ENCODE measurements at regions not wholly inside any gene's neighbourhood (a gene's known extent, or its start where the extent isn't known, plus 50 kb on each side); places are given as distances from the start of the nearest gene placed in this dataset.

DNA sequence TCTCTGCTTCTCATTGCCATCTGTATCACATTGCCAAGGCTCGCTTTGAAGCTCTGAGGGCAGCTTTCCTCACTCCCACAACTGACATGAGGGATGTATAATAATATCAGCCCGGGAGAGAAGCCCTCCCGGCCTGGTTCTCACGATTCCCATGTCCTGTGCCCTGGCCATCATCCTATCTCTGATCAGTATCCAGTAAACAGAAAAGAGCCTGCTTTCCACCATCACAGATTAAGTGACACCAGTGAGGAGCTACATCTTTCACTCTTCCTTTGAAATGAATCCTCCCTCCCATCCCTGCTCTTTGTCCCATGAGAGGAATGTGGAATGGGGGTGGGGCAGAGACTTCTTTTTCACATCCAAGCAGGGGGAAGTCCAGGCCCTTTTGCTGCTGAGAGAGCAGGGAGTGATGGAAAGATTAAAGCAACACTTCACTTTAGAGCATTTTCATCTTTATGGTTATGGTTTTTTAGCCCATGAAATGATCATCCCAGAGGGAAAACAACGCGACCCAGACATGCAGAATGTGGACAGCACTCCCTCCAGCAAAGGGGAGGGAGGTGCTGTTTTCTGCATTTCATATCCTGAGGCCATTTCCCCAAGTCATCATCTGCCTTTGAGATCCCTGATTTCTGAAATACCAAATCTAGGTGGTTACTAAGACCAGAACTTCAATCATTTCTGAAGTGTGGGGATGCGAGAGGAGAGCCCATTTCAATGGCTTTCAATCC lies 84.6 kb upstream of the LYZL1 start:
- H3K9me3 ChIP-seq, result peaks cover 0 to 6% (median 0%) of the 10 kb centered on the region in 4 donors
- no peak for DNase-seq (ENCODE audit: low spot score in 2 of 2)
- 66 to 68% methylated on average over 7 of the region's 7 CpGs for WGBS, 2 donors

DNA sequence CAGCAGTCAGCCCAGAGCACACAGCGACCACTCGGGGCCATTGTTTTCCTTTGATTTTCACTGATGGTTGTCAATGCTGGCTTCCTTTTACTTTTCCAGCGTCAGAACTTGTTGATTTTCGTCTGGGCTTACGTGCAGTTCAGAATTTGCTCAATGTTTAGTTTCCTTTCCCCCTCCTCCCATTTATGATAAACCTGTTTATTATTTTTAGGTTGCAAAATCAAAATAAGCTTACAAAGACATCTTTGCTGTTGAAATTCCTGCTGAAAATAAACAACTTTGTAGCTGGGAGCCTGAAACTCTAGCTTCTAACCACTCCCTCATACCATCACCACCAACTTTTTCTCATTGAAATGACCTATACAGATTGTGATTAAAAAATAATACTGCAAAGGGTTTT lies 83.1 kb upstream of the LYZL1 start:
- TF ChIP-seq POLR2A (IDR thresholded peaks at IDR 0.05), result no peak
- TF ChIP-seq EP300 (IDR thresholded peaks at IDR 0.05), result no peak
- TF ChIP-seq, protein P1, sequence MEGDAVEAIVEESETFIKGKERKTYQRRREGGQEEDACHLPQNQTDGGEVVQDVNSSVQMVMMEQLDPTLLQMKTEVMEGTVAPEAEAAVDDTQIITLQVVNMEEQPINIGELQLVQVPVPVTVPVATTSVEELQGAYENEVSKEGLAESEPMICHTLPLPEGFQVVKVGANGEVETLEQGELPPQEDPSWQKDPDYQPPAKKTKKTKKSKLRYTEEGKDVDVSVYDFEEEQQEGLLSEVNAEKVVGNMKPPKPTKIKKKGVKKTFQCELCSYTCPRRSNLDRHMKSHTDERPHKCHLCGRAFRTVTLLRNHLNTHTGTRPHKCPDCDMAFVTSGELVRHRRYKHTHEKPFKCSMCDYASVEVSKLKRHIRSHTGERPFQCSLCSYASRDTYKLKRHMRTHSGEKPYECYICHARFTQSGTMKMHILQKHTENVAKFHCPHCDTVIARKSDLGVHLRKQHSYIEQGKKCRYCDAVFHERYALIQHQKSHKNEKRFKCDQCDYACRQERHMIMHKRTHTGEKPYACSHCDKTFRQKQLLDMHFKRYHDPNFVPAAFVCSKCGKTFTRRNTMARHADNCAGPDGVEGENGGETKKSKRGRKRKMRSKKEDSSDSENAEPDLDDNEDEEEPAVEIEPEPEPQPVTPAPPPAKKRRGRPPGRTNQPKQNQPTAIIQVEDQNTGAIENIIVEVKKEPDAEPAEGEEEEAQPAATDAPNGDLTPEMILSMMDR (IDR thresholded peaks at IDR 0.05), result no peak
- Histone ChIP-seq H3K4me1 (no peaks in the 10 kb centered on the region), H3K36me3 (no peaks in the 10 kb centered on the region), H3K4me3 (no peak overlapping the region), H3K27me3 (no peaks in the 10 kb centered on the region), H3K27ac (no peak overlapping the region), H3K9me3 (peaks cover 0 to 19% (median 0%) of the 10 kb centered on the region in 4 donors)
- WGBS, 2 donors, result 58 to 65% methylated on average over 5 of the region's 5 CpGs
- no peak for DNase-seq (ENCODE audit: low spot score in 2 of 2)

More for the DNA sequence above, 84.6 kb upstream of the LYZL1 start:
- Histone ChIP-seq H3K27me3 (no peaks in the 10 kb centered on the region), H3K4me1 (peaks cover 0 to 8% (median 3%) of the 10 kb centered on the region in 4 donors), H3K36me3 (no peaks in the 10 kb centered on the region), H3K27ac (no peak overlapping the region), H3K4me3 (no peak overlapping the region)
- no peak for TF ChIP-seq EP300 (IDR thresholded peaks at IDR 0.05)
- TF ChIP-seq POLR2A (IDR thresholded peaks at IDR 0.05), result no peak
- TF ChIP-seq, protein P1 (IDR thresholded peaks at IDR 0.05), result no peak

DNA sequence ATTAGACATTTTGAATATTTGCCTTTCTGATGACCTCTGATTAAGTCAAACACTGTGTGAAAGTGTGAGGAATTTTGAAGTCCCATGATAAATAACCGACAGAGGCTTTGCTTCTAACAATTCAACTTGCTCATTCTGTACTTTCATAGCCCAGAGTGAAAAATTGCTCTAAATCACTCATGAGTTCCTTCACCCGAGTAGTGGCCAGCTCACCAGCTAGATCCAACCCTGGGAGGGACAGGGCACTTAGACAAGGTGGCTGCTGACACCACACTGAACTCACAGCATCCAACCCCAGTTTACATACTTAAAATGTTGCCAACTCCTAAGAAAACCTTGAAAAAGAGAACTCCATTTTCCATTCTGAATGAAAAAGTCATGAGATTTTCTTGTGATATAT lies 80.0 kb upstream of the LYZL1 start:
- 61 to 75% methylated on average over 2 of the region's 2 CpGs for WGBS, 2 donors
- no peaks in the 10 kb centered on the region for H3K36me3 ChIP-seq
- no peak overlapping the region for H3K27ac ChIP-seq

DNA sequence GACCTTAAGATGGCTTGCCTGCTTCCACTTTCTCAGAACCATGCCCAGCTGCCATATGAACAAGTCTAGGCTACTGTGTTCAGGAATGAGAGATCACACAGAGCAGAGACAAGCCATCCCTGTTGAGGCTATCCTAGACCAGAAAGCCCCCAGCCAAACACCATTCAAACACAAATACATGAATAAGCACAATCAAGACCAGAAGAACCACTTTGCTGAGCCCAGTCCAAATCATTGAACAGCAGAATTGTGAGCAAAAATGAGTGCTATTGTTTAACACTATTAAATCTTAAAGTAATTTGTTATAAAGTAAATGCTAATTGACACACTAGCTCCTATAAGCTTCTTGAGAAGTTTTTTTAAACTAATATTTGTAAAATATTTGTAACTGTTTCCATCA lies 79.0 kb upstream of the LYZL1 start:
- no peak for DNase-seq (ENCODE audit: low spot score in 2 of 2)
- peaks cover 0 to 19% (median 0%) of the 10 kb centered on the region in 4 donors for H3K9me3 ChIP-seq
- H3K27ac ChIP-seq, result no peak overlapping the region
- no peaks in the 10 kb centered on the region for H3K4me1 ChIP-seq
- H3K36me3 ChIP-seq, result no peaks in the 10 kb centered on the region
- H3K27me3 ChIP-seq, result no peaks in the 10 kb centered on the region
- H3K4me3 ChIP-seq, result no peak overlapping the region
- TF ChIP-seq, protein P1 (IDR thresholded peaks at IDR 0.05), result no peak
- no peak for TF ChIP-seq POLR2A (IDR thresholded peaks at IDR 0.05)
- no peak for TF ChIP-seq EP300 (IDR thresholded peaks at IDR 0.05)

More for the DNA sequence above, 80.0 kb upstream of the LYZL1 start:
- H3K4me1 ChIP-seq, result no peaks in the 10 kb centered on the region
- H3K9me3 ChIP-seq, result peaks cover 0 to 19% (median 0%) of the 10 kb centered on the region in 4 donors
- DNase-seq (ENCODE audit: low spot score in 2 of 2), result no peak
- no peak for TF ChIP-seq POLR2A (IDR thresholded peaks at IDR 0.05)
- TF ChIP-seq, protein P1 (IDR thresholded peaks at IDR 0.05), result no peak
- TF ChIP-seq EP300 (IDR thresholded peaks at IDR 0.05), result no peak
- H3K4me3 ChIP-seq, result no peak overlapping the region
- no peaks in the 10 kb centered on the region for H3K27me3 ChIP-seq

DNA sequence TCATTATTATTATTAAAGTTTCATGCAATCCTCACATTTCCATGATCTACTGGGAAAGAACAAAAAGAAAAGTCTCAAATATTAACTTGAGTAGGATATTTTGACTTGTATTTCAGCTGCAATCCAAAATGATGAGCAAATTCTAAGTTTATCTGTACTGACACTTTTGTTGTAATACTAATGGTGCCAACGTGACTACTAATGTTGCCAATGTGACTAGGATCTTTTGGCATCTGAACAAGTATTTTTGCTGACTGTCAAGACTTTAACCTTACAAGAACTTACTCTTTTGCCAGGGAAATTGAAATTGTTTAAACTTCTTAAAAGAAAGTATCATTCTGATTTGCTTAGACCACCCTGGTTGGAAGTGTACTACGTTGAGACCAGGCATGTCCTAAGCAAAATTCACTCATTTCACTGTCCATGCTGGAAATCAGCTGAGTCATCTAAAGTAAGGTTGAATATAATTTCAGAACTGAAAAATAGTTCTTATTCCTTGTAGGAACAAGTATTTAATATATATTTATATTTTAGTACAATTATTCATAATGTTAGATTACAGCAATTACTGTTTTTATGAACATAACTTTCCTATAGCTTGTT lies 78.5 kb upstream of the LYZL1 start:
- Histone ChIP-seq H3K27ac (no peak overlapping the region), H3K27me3 (no peaks in the 10 kb centered on the region), H3K36me3 (no peaks in the 10 kb centered on the region), H3K9me3 (peaks cover 0 to 19% (median 0%) of the 10 kb centered on the region in 4 donors), H3K4me1 (no peaks in the 10 kb centered on the region), H3K4me3 (no peak overlapping the region)
- no peak for DNase-seq (ENCODE audit: low spot score in 2 of 2)
- TF ChIP-seq POLR2A (IDR thresholded peaks at IDR 0.05), result no peak
- TF ChIP-seq, protein P1 (IDR thresholded peaks at IDR 0.05), result no peak
- TF ChIP-seq EP300 (IDR thresholded peaks at IDR 0.05), result no peak
- 72 to 81% methylated on average over 2 of the region's 2 CpGs for WGBS, 2 donors

All from tibial nerve (tissue), 4 donors.